ENCODE measurements at regions not wholly inside any gene's neighbourhood (a gene's known extent, or its start where the extent isn't known, plus 50 kb on each side); places are given as distances from the start of the nearest gene placed in this dataset.

DNA sequence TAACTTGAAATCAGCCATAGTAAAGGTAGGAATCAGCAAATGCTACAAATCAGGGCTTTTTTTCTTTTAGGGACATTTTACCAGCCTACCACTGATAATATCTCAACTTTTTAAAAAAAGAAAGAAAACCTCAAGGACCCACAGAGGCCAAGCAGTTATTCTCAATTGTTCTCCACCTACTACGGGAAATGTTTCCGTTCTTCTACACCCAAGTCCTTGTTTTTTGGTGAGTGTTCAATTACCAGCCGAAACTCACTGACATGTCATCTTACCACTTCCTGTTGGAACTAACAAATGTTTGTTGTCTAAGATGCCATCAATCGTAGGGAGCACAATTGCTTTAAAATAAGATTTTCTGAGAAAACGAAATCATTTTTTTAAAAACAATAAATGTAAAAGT, 50.2 kb upstream of the CDK1 start:
- no peak for DNase-seq

DNA sequence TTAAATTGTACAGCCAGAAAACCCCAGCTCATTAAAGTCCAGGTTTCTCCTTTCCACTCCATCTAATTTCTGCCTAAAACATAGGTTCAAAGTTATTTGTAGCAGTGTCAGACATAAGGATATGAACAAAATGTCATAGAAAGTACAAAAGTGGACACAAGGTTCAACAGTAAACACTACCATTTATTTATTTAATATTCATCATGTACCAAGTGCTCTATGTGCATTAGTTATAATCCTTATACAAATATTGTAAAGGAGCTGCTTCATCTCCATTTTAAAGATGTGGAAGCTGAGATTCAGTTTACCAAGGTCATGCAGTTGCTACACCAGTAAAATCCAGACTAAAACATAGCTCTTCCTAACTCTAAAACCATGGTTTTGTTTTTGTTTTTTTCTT, 52.0 kb upstream of the CDK1 start:
- DNase-seq = no peak

DNA sequence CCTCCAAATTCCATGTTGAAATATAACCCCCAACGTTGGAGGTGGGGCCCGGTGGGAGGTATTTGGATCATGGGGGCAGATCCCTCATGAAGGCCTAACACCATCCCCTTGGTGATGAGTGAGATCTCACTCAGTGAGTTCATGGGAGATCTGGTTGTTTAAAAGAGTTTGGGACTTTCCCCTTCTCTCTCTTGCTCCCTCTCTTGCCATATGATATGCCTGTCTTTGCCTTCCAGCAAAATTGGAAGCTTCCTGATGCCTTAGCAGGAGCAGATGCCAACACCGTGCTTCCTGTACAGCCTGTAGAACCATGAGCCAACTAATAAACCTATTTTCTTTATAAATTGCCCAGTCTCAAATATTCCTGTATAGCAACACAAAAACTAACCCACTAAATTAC, 55.7 kb upstream of the CDK1 start:
- DNase-seq = no peak

DNA sequence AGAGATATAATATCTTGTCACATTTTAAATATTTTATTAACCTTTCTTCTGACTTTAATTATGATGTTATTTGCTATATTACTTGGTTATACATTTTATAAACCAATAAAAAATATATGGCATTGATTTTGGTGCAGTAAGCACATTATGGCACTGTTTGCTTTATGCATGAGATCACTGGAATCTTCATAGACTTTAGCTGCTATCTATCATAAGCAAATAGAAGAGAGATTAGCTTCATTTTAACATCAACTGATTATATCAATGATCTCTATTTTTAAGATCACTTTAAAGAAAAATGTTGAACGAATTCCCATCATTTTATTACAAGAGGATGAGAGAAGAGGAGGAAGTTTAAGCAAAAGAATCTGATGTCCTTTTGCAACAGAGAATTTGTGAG, 58.6 kb upstream of the CDK1 start:
- DNase-seq = no peak

DNA sequence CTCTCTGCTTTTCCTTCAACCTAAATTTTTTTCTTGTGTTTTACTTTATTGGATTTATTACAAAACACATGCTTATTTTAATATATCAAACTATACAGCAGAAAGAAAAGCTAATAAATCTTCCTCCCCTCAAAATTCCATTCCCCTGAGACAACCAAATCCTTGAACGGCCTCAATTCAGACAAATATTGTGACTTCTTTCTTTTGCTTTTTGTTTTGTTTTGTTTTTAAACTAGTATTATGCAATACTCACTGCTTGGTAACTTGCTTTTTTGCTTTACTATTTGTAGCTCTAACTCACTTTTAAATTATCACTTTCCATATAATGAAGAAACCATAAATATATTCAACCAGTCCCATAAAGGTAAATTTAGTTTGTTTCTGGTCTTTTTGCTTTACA, 59.4 kb upstream of the CDK1 start:
- no peak for DNase-seq

DNA sequence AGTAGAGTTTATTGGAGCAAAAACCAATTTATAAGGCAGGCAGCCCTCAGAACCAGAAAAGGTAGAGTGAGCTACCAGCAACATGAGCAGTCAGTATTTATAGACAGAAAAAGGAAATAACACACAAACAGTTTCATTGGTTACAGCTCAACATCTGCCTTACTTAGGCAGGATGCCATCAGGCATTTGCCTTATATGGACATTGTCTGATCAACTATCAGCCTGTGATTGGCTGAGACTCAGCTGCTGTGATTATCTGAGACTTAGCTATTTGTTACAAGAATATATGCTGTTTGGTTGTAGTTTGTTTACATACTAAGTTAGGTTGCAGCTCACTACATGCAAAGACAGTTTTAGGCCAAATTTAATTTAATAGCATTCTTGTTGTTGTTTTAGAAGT, 60.4 kb upstream of the CDK1 start:
- no peak for DNase-seq

DNA sequence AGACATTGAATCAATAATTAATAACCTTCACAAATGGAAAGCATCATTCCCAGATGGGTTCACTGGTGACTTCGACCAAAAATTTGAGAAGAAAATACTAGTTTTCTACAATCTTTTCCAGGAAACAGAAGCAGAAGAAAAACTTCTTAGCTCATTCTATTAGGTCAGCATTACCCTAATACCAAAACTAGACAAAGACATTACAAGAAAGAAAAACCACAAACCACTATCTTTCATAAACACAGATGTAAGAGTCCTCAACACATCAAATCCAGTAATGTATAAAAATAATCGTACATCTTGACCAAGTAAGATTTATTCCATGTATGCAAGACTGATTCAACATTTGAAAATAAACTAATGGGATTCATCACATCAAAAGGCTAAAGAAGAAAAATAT, 64.0 kb upstream of the CDK1 start:
- no peak for DNase-seq

DNA sequence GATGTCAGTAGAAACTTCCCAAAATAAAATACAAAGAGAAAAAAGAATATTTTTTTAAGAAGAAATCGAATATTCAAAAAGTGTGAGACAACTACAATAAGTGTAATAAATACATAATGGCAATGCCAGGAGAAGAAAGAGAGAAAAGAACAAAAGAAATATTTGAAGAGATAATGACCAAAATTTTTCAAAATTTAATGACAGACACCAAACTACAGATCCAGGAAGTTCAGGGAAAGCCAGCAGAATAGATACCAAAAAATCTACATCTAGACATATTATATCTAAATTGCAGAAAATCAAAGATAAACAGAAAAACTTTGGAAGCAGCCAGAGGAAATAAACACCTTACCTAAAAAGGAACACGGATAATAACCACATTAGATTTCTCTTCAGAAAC, 66.8 kb upstream of the CDK1 start:
- no peak for DNase-seq

DNA sequence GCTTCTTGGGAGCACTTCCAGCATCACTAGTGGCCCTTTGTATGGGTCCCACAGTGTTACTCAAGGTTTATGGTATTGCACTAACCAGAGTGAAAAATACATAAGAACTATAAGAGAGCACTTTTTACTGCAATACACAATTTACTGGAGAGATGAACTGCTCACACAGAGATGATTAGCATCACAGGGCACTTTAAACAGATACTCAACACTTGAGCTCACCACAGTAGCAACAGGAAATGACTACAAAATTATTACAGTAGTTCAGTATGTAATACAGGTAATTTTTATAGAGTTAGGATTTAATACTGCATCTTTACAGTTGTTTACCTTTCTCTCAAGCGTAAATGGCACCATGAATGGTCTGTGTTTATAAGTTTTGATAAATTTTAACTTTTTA, 68.2 kb upstream of the CDK1 start:
- DNase-seq = no peak

DNA sequence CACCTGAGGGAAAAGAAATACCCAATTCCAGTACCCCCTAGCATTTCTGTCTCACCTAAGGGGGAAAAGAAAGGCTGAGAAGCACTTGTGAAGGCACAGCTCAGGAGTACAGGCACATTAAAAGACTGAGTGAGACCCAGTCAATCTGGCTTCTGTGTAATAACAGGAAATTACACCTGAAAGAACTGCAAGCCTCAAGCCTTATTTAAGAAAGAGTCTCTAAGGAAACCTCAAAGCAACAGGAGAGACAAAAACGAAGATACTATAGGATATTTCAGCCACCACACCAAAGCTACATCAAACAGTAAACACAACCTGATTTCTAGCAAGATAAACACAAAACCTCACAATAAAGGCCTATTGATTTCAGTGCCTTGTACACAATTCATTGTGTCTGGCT, 69.6 kb upstream of the CDK1 start:
- no peak for DNase-seq

DNA sequence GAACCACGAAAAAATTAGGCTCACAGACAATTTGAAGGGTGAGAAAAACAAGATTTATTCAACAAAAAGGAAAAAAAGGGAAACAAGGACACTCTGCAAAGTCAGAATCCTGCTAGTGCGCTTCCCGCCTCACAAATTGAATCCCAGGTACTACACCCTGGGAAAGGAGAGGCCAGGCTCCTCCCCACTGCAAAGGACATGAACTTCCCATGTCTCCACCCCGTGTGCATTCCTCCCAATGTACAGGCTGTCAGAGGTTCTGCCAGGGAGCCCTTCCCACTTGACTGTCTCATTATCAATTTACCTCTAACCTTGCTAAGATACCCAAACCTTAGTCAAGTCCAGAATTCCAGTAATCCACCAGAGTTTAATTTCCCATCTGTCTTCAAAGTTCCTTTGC, 70.4 kb upstream of the CDK1 start:
- DNase-seq = no peak

DNA sequence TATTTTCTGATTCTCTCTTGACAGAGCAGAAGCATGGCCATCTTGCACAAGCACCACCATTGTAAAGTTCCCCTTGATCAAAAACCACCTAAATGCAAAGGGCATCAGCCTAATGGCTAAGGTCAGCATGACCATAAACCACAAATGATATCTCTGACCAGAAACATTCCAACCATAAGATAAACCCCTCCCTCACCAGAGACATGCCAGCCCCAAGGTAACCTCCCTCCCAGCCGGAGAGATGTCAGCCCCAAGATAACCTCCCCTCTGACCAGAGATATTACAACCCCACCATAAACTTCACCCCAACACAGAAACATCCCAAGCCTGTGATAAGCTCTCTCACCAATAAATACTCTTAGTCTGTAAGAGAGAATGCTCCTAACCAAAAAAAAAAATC, 72.1 kb upstream of the CDK1 start:
- no peak for DNase-seq

DNA sequence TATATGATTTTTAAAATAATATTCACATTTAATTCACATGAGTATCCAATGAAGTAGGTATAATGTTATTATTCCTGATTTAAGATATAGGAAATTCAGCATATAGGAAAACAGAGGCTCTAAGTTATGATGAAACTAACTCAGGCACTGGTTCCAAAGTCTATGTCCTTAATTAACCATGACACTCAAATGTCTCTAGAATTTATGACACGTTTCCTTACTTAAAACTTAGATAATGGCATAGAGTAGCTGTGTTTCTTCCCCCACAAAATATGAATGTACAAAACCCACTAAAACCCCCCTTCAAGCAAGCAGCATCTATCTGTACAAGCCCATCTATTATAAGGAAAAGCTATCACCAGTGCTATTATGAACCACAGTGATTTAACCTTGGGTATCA, 72.9 kb upstream of the CDK1 start:
- DNase-seq = no peak

DNA sequence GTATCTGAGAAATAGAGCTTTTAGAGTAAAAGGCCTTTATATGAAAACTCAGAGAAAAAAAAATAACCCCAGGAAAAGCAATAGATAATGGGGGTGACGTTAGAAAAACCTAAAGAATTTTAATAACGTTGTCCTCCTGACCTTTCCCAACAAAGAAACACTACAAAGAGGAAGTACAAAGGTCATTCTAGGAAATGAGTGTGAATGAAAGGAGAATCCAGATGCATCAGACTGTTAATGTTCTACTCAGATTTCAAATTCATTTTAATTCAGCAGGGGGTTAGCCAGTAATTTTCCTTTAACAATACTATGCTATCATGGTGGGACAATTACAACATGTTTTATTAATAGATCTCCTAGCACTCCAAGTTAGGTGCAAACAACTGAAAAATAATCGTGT, 73.8 kb upstream of the CDK1 start:
- DNase-seq = no peak

DNA sequence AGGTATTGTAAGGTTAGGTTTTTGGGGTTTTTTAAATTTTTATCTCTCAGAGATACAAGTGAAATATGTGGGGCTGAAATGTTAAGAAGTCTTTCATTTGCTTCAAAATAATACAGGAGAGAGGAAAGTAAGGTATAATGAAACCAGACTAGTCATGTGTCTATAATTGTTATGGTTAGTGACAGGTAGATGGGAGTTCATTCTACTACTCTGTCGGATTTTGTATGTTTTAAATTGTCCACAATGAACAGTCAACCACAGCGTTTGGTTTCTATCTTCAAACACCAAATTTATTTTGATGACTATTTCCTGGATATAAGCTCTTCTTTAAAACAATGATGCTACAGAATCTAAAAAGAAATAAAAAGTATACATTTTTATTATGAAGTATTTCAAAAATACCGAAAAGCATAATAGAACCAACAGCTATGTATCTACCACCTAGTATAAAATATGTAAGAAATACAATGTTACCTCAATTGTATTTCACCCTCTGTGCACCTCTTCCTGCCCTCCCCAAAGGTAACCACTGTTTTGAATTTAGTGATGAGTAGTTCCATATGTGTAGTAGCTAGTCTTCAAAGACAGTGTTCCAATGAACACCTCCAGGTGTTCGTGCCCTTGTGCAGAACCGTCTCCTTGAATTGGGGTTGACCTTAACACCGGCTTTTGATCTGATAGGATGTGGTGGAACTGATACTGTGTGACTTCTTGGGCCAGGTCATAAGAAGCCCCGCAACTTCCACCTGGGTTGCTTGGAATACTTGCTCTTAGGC, 74.8 kb upstream of the CDK1 start:
- no peak for DNase-seq

DNA sequence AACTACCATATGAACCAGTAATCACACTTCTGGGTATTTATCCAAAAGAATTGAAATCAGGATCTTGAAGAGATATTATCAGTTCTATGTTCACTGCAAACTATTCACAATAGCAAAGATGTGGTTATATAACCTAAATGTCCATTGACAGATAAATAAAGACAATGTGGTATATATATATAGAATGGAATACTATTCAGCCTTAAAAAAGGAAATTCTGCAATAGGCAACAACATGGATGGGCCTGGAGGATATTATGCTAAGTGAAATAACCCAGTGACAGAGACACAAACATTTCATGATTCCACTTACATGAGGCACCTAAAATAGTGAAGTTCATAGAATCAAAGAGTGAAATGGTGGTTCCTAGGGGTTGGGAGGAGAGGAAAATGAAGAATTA, 90.6 kb upstream of the CDK1 start:
- no peak for DNase-seq

DNA sequence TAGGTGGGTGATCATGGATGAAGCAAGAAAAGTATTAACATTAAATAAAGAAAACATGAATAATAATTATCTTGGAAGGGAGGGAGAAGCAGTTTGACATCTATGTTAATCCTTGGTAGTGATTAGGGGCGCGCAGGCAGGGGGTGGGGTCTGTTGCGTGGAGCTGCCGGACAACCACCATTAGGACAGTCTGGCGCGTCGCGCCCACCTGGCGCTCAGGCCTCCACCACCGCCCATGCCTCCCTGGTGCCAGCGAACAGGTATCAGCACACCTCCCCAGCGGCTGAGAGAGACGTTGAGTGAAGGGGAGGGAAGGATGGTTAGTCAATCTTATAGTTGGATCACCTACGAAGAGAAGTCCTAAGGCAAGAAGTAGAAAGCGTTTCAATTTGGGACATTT, 94.2 kb upstream of the CDK1 start:
- no peak for DNase-seq

DNA sequence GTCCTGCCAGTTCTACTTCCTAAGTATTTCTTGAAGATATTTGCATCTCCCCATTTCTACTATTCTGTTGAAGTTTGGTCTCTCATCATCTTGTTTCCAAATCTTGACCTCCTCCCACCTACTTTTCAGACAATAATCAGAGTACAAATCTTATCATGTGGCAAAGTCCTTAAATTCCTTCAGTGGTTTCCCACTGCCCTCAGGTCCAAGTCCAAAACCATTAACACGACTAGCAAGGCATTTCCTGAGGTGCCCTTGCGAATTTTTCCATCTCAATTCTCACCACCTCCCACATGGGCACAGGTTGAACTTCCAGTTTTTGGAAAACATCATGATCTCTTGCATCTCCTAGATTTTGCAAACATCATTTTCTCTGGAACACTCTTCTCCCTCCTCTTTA, 97.2 kb upstream of the CDK1 start:
- no peak for DNase-seq

DNA sequence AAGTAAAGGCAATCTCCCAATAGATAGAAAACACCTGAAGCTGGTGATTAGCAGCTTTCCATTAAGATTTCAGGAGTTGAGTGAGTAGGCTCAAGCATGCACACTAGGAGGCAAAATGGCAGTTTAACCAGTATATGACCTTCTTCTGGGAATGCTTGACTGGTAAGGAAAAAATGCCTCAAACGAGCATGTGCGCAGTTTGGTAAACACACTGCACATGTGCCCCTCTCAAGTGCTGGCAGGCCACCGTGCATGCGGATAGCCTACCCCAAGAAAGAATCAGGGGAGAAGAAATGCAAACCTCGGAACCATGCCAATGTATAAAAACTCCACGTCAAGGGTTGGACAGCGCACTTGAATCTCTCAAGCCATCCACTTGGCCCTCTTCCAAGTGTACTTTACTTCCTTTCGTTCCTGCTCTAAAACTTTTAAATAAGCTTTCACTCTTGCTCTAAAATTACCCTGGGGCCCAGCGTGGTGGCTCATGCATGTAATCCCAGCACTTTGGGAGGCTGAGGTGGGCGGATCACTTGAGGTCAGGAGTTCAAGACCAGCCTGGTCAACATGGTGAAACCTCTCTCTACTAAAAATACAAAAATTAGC, 98.8 kb upstream of the CDK1 start:
- DNase-seq = no peak

DNA sequence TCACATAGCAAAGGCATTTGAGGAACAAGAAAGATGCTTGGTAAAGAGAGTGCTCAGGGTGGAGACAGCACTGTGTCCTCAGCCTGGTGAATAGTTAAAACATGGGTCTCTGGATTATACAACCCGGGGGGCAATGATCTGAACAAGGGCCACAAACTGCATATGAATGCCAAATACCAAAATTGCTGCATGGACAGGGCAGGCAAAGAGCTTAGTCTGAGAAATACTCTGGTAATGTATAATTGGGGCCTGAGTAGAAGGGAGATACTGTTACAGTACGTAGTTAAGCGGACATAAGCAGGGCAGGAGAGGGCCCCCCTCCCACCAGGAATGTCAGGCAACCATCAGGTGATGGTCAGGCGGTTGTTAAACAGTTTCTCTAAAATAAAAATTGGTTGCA, 99.3 kb upstream of the CDK1 start:
- no peak for DNase-seq

DNA sequence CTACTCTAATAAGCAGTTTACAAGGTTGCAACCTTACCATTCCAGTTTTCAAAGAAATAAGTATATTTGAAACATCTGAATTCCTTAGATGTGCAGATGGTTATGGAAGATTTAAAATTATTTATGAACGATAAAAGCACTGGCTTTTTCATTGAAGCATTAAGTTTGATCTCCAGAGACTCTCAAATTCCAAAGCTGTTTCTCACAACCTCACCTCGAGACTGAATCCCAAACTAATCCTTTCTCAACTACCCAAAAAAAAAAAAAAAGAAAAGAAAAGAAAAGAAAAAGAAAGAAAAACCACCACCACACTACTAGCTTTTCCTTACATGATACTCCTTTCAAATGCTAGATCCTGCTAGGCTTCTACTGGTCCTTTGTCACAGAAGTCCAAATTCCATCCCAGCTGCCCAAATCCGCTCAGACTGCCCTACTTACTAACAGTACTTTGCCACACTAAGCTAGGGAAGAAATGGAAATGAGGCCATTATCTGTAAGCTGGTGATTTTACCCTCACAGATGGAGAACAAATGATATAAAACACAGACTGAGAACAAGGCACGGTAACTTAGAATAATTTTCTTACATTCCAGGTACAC, 100.6 kb upstream of the CDK1 start:
- DNase-seq = no peak

DNA sequence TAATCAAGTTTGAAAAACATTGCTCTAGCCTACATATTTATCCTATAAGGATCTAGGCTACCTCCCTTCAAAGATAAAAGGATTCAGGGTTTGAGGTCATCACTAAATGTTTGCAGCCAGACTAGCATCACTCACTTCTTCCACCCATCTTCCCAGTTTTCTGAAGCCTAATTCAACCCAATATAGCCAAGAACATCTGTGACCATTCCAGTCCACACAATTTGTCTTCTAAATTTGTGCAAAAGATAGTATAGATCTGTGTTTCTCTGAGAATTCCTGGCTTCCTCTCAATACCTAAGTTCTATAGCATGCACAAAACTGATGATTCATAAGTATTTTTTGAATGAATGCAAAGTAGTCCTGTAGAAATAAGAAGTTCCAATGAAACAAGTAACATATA, 103.0 kb upstream of the CDK1 start:
- no peak for DNase-seq

DNA sequence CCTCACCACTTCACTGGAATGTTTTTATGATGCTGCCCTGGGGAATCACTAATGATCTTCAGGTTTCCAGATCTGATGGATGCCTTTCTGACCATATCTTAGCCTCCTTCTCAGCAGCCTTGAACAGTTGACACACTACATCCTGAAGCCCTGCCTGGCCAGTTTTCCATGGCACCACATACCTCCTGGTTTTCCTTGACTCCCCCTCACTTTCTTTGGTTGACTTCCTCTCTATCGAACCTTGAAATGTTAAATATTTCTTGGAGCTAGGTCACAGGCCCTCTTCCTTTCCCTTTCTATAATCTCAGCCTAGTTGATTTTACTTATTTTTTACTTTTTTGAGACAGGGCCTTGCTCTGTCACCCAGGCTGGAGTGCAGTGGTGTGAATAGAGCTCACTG, 108.8 kb upstream of the CDK1 start:
- no peak for DNase-seq

DNA sequence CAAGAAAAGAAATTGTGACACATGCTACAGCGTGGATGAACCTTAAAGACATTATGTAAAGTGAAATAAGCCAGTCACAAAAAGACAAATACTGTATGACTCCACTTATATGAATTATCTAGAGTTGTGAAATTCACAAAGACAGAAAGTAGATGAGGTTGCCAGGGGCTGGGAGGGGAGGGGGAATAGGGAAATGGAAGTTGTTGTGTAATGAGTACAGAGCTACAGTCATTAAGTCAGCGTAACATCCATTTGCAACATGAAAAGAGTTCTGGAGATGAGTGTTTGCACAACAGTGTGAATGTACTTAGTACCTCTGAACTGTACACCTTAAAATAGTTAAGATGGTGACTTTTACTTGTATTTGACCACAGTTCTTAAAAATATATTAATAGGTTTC, 112.1 kb upstream of the CDK1 start:
- no peak for DNase-seq

DNA sequence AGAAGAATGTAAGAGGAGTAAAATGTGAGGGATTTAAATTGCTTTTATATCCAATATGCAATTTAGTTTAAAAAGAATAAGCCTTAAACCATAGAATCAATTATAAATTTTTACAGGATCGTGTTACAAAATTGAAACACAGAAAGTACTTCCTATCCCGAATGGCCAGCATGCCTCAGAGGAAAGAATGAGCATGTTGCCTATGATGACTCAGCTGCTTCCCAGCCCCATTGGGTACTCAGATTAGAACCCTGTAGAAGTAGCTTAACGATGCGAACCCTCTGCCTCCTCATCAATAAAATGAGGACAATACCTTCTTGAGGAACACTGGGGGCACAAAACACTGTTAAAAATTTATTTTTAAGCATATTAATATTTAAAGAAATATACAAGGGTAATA, 113.4 kb upstream of the CDK1 start:
- no peak for DNase-seq

All from left hindlimb (tissue), 1 donor.